ENCODE measurements at regions not wholly inside any gene's neighbourhood (a gene's known extent, or its start where the extent isn't known, plus 50 kb on each side); places are given as distances from the start of the nearest gene placed in this dataset.

DNA sequence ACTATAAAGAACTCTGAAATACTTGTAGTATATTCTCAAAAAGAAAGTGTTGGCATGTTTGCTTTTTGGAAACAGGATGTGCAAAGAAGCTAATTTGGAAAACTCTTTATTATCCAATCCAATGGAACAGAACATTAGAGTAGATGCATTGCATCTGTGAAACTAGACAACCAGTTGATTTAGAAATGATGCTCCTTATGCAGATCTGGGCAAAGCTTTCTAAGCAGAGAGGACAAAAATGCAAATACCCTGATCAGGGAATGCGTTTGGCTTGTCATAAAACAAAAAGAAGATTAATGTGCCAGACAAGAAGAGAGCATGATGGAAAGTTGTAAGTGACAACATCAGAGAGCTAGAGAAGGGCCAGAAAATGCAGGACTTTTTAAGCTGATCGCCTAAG, 142.3 kb downstream of the RCHY1 start:
- no CpG with 5 or more reads among the region's 2 CpGs for WGBS (ENCODE audit: extremely low coverage, insufficient read length, low lambda C conversion rate)
- no peaks in the 10 kb centered on the region for H3K79me1 ChIP-seq (ENCODE audit: insufficient read depth, low read depth, low read length, poor library complexity, severe bottlenecking)

More for the DNA sequence above, 142.3 kb downstream of the RCHY1 start:
- H3K9me3 Mint-ChIP-seq: no peaks in the 10 kb centered on the region; a peak in 1 of 5 replicates
- H2BK20ac ChIP-seq (ENCODE audit: low read depth, low read length, poor library complexity, severe bottlenecking): no peak overlapping the region
- H3K56ac ChIP-seq (ENCODE audit: insufficient read length, low read depth, low read length): no peak overlapping the region
- H3K4me2 ChIP-seq (ENCODE audit: insufficient read depth, insufficient read length, low read length): no peak overlapping the region
- H3K4me1 Mint-ChIP-seq: no peaks in the 10 kb centered on the region
- no peaks in the 10 kb centered on the region for H3K23me2 ChIP-seq (ENCODE audit: insufficient read length, low read depth, low read length, poor library complexity, severe bottlenecking)
- H2BK5ac ChIP-seq (ENCODE audit: insufficient read length, low read length): no peak overlapping the region
- H4K5ac ChIP-seq (ENCODE audit: insufficient read length, low read depth, low read length): no peak overlapping the region
- H2BK12ac ChIP-seq (ENCODE audit: insufficient read length, low read depth, low read length): no peak overlapping the region
- TF ChIP-seq CTCF (conservative IDR thresholded peaks at IDR 0.05): no peak
- H2AFZ ChIP-seq (ENCODE audit: low read length): no peak overlapping the region
- no peak overlapping the region for H3K14ac ChIP-seq (ENCODE audit: insufficient read depth, low read length)
- no peak overlapping the region for H3K9ac ChIP-seq (ENCODE audit: extremely low read depth, insufficient read length, low read length)
- H2AK5ac ChIP-seq (ENCODE audit: insufficient read length, low read length): no peak overlapping the region
- no peaks in the 10 kb centered on the region for H3K27me3 Mint-ChIP-seq (ENCODE audit: low read depth)
- DNase-seq: no peak
- no peaks in the 10 kb centered on the region for H3K4me1 ChIP-seq (ENCODE audit: insufficient read depth, low read length)
- H3K79me2 ChIP-seq (ENCODE audit: insufficient read depth, low read length): no peaks in the 10 kb centered on the region
- H3K27ac Mint-ChIP-seq: no peak overlapping the region
- H3K18ac ChIP-seq (ENCODE audit: insufficient read length, low read depth, low read length): no peak overlapping the region
- H4K8ac ChIP-seq (replicated peaks; ENCODE audit: insufficient read length, low read depth, low read length): no peak overlapping the region
- H3K36me3 Mint-ChIP-seq (ENCODE audit: insufficient read depth in 1 of 3, low read depth in 3 of 3): no peaks in the 10 kb centered on the region
- H3K23ac ChIP-seq (ENCODE audit: insufficient read length, low read depth, low read length): no peak overlapping the region
- H3K27me3 ChIP-seq (ENCODE audit: insufficient read depth, low read length): no peaks in the 10 kb centered on the region
- no peak overlapping the region for H3T11ph ChIP-seq (ENCODE audit: low read length)
- no peak overlapping the region for H3K4me3 Mint-ChIP-seq
- no peak overlapping the region for H3K27ac ChIP-seq (ENCODE audit: insufficient read length, low read depth, low read length)
- no peak overlapping the region for H2BK15ac ChIP-seq (ENCODE audit: low read depth, low read length)
- no peak overlapping the region for H4K91ac ChIP-seq (ENCODE audit: insufficient read length, low read depth, low read length)
- no peak overlapping the region for H2BK120ac ChIP-seq (ENCODE audit: low read depth, low read length, poor library complexity, severe bottlenecking)
- peaks cover 2% of the 10 kb centered on the region for H3K9me3 ChIP-seq (ENCODE audit: control insufficient read depth, low read depth, low read length)
- no peaks in the 10 kb centered on the region for H4K20me1 ChIP-seq (ENCODE audit: control insufficient read depth, insufficient read depth, insufficient read length)
- H3K4ac ChIP-seq (ENCODE audit: low read depth, low read length): no peak overlapping the region

Data from H9 (cell line).